SK-N-SH (cell line): ENCODE measurements at regions not wholly inside any gene's neighbourhood (a gene's known extent, or its start where the extent isn't known, plus 50 kb on each side); places are given as distances from the start of the nearest gene placed in this dataset.

Experiments
- CTCF ChIA-PET: fragments of 300-600, 350-600 bp; formaldehyde crosslinking; extraction: SDS; loops from one replicate; lab custom pipeline; 2021; lab: Yijun Ruan, JAX
- POLR2A ChIA-PET: fragments of 350-600 bp; sonication (Branson Sonifier 250); formaldehyde crosslinking; extraction: SDS; loops from one replicate; lab custom pipeline; 2020; ENCODE audit warnings: antibody characterized with exemption, inconsistent platforms; lab: Yijun Ruan, JAX
- DNase-seq: peaks from one replicate; pipeline ENCODE4 v3.0.0; 2012
- H2AFZ ChIP-seq: fragments of 200-600 bp; sonication (generic); 2 replicates; pipeline ENCODE4 v1.8.1; 2016; ENCODE audit warnings: antibody characterized with exemption, mild to moderate bottlenecking, low read depth
- H3F3A ChIP-seq: fragments of 200-600 bp; sonication (generic); replicated peaks from 2 replicates; pipeline ENCODE3; 2016; ENCODE audit warnings: antibody characterized with exemption, mild to moderate bottlenecking; ENCODE audit not compliant: insufficient read depth
- H3K27ac ChIP-seq, 2 experiments: fragments of 200-500 bp in 1 of 2; fragments of 200-600 bp in 1 of 2; sonication (Bioruptor generic) in 1 of 2; sonication (generic), shearing (Covaris generic) in 1 of 2; 2 replicates each; pipeline versions ENCODE4 v1.5.1 to v1.6.1; 2014 to 2016; ENCODE audit warnings: low read depth in 2 of 2, inconsistent platforms in 1 of 2, low read length in 1 of 2, mild to moderate bottlenecking in 1 of 2, mixed read lengths in 1 of 2
- H3K27me3 ChIP-seq: fragments of 200-600 bp; sonication (generic), shearing (Covaris generic); 2 replicates; pipeline ENCODE4 v1.6.1; 2016; ENCODE audit warnings: mixed run types; ENCODE audit not compliant: insufficient read depth
- H3K36me3 ChIP-seq, 2 experiments: fragments of 200-500 bp in 1 of 2; fragments of 200-600 bp in 1 of 2; sonication (Bioruptor generic) in 1 of 2; sonication (generic) in 1 of 2; replicated peaks in 1 of 2; 2 replicates each; pipeline versions ENCODE3 to v1.5.1; 2014 to 2016; ENCODE audit warnings: low read length in 1 of 2, mild to moderate bottlenecking in 1 of 2; ENCODE audit not compliant: insufficient read depth in 2 of 2, control insufficient read depth in 1 of 2
- H3K4me1 ChIP-seq, 2 experiments: fragments of 200-500 bp in 1 of 2; fragments of 200-600 bp in 1 of 2; sonication (Bioruptor generic) in 1 of 2; sonication (generic), shearing (Covaris generic) in 1 of 2; 2 replicates each; pipeline versions ENCODE4 v1.5.1 to v1.6.1; 2014 to 2016; ENCODE audit warnings: low read depth in 1 of 2, low read length in 1 of 2, mixed run types in 1 of 2; ENCODE audit not compliant: insufficient read depth in 2 of 2, control insufficient read depth in 1 of 2
- H3K4me2 ChIP-seq: fragments of 200-600 bp; sonication (generic), shearing (Covaris generic); 2 replicates; pipeline ENCODE4 v1.6.1; 2017; ENCODE audit warnings: mixed run types
- H3K4me3 ChIP-seq, 2 experiments: fragments of 200-500 bp in 1 of 2; fragments of 200-600 bp in 1 of 2; sonication (Bioruptor generic) in 1 of 2; sonication (generic), shearing (Covaris generic) in 1 of 2; 2 replicates each; pipeline versions ENCODE4 v1.5.1 to v1.8.1; 2014 to 2016; ENCODE audit warnings: low read depth in 2 of 2, inconsistent platforms in 1 of 2, low read length in 1 of 2, mild to moderate bottlenecking in 1 of 2, mixed read lengths in 1 of 2, moderate library complexity in 1 of 2
- H3K79me2 ChIP-seq: fragments of 200-600 bp; sonication (generic); 2 replicates; pipeline ENCODE4 v1.8.1; 2017; ENCODE audit warnings: mild to moderate bottlenecking; ENCODE audit not compliant: insufficient read depth
- H3K9ac ChIP-seq: fragments of 200-600 bp; sonication (generic); 2 replicates; pipeline ENCODE4 v1.6.1; 2017; ENCODE audit warnings: mixed run types
- H3K9me2 ChIP-seq: fragments of 200-600 bp; sonication (generic); 2 replicates; pipeline ENCODE4 v1.6.1; 2017; ENCODE audit warnings: mixed run types
- H3K9me3 ChIP-seq: fragments of 200-600 bp; sonication (generic); 2 replicates; pipeline ENCODE4 v1.6.1; 2017; ENCODE audit warnings: mixed run types, mild to moderate bottlenecking, moderate library complexity
- H4K20me1 ChIP-seq: fragments of 200-600 bp; sonication (generic); 2 replicates; pipeline ENCODE4 v1.6.1; 2017; ENCODE audit warnings: mild to moderate bottlenecking, mixed run types; ENCODE audit not compliant: insufficient read depth
- CHD2 ChIP-seq: fragments of 150-350 bp; IDR thresholded peaks from 2 replicates; pipeline ENCODE4 v1.6.1; 2018; ENCODE audit warnings: low read length; ENCODE audit not compliant: partially characterized antibody
- CTCF ChIP-seq: fragments of 200-600 bp; sonication (generic); IDR thresholded peaks from 2 replicates; pipeline ENCODE4 v1.6.1; 2017; ENCODE audit warnings: antibody characterized with exemption, mild to moderate bottlenecking, moderate library complexity
- ELF1 ChIP-seq: IDR thresholded peaks from 2 replicates; pipeline ENCODE4 v1.4.0; 2012
- EZH2phosphoT487 ChIP-seq: fragments of 200-600 bp; sonication (generic); IDR thresholded peaks from 2 replicates; pipeline ENCODE4 v1.6.1; 2017; ENCODE audit warnings: low read depth, mixed run types, mild to moderate bottlenecking, antibody characterized with exemption, moderate library complexity, borderline replicate concordance
- FOSL2 ChIP-seq: IDR thresholded peaks from 2 replicates; pipeline ENCODE4 v1.4.0; 2012; ENCODE audit warnings: low read depth, mild to moderate bottlenecking, moderate library complexity, borderline replicate concordance
- FOXJ3 ChIP-seq: sonication (generic); formaldehyde crosslinking; IDR thresholded peaks from 2 replicates; pipeline ENCODE4 v1.5.1; 2020; ENCODE audit warnings: mild to moderate bottlenecking, missing genetic modification reagents
- GABPA ChIP-seq: IDR thresholded peaks from 2 replicates; pipeline ENCODE4 v1.4.0; 2012; ENCODE audit warnings: low read depth, mild to moderate bottlenecking
- GATA2 ChIP-seq: sonication (generic); formaldehyde crosslinking; IDR thresholded peaks from 2 replicates; pipeline ENCODE4 v1.5.0; 2020; ENCODE audit warnings: mild to moderate bottlenecking, missing genetic modification reagents
- MXI1 ChIP-seq: IDR thresholded peaks from 2 replicates; pipeline ENCODE4 v1.6.1; 2012; ENCODE audit warnings: mild to moderate bottlenecking, low read depth, low read length, improper control_type of control experiment
- NRF1 ChIP-seq: IDR thresholded peaks from 2 replicates; pipeline ENCODE4 v1.6.1; 2012; ENCODE audit warnings: low read depth, mild to moderate bottlenecking, low read length
- POLR2AphosphoS5 ChIP-seq: IDR thresholded peaks from 2 replicates; pipeline ENCODE4 v1.6.1; 2012; ENCODE audit warnings: low read depth, low read length
- RAD21 ChIP-seq: IDR thresholded peaks from 2 replicates; pipeline ENCODE4 v1.6.1; 2012; ENCODE audit warnings: mild to moderate bottlenecking, low read length
- RXRA ChIP-seq: IDR thresholded peaks from 2 replicates; pipeline ENCODE4 v1.4.0; 2012; ENCODE audit warnings: low read depth, mild to moderate bottlenecking, borderline replicate concordance
- SMC3 ChIP-seq: IDR thresholded peaks from 2 replicates; pipeline ENCODE4 v1.6.1; 2012; ENCODE audit warnings: low read depth, low read length, improper control_type of control experiment
- TAF1 ChIP-seq: IDR thresholded peaks from 2 replicates; pipeline ENCODE4 v1.6.1; 2012; ENCODE audit warnings: low read depth, mild to moderate bottlenecking, low read length, moderate library complexity, borderline replicate concordance
- WGBS: methylation state at CpG from one replicate; pipeline ENCODE4 v1.1.6; 2017; ENCODE audit warnings: low lambda C conversion rate; 5-methylcytosine and 5-hydroxymethylcytosine counted together
- TF ChIP-seq, protein P1 (sequence below): IDR thresholded peaks from 2 replicates; pipeline ENCODE4 v1.4.0; 2012; ENCODE audit warnings: low read depth, borderline replicate concordance
- TF ChIP-seq, protein P2 (sequence below): IDR thresholded peaks from 2 replicates; pipeline ENCODE4 v1.6.1; 2012; ENCODE audit warnings: mild to moderate bottlenecking, low read depth, low read length, moderate library complexity
- TF ChIP-seq, protein P3 (sequence below): IDR thresholded peaks from 2 replicates; pipeline ENCODE4; 2012

DNA sequence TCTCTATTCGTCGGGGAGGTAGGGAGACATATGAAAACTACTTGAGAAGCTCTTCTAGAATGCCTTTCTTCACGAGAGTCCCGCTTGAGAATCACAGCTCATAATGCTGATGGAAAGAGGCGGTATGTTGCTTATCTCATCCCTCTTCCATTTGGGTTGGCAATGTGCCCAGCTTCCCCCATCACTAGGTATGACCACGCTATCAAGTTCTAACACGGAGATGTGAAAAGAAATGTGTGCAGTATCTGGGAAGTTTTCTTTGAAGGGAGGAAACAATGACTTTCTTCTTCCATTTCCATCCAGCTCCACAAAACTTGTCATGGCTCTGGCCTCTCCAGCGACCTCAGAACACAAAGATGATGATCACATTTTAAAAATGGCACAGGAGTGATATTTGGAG lies 742.4 kb downstream of the DCDC2C start:
- Histone ChIP-seq H3F3A (no peaks in the 10 kb centered on the region), H4K20me1 (no peaks in the 10 kb centered on the region), H3K4me3 (no peak overlapping the region), H3K79me2 (no peaks in the 10 kb centered on the region), H3K9me3 (peaks cover 7% of the 10 kb centered on the region; the same call in 1 of the 2 replicates), H3K4me1 (no peaks in the 10 kb centered on the region), H3K27ac (no peak overlapping the region), H3K27me3 (no peaks in the 10 kb centered on the region), H3K9me2 (no peaks in the 10 kb centered on the region), H2AFZ (no peak overlapping the region), H3K9ac (no peak overlapping the region), H3K36me3 (no peaks in the 10 kb centered on the region), H3K4me2 (no peak overlapping the region)
- DNase-seq: no peak
- 6% methylated on average over 8 of the region's 8 CpGs for WGBS
- TF ChIP-seq POLR2AphosphoS5: no peak
- TF ChIP-seq FOXJ3 (CRISPR knock-in tag): no peak
- no peak for TF ChIP-seq FOSL2
- no peak for TF ChIP-seq GABPA
- no peak for TF ChIP-seq RAD21
- TF ChIP-seq TAF1: no peak
- TF ChIP-seq, protein P1, sequence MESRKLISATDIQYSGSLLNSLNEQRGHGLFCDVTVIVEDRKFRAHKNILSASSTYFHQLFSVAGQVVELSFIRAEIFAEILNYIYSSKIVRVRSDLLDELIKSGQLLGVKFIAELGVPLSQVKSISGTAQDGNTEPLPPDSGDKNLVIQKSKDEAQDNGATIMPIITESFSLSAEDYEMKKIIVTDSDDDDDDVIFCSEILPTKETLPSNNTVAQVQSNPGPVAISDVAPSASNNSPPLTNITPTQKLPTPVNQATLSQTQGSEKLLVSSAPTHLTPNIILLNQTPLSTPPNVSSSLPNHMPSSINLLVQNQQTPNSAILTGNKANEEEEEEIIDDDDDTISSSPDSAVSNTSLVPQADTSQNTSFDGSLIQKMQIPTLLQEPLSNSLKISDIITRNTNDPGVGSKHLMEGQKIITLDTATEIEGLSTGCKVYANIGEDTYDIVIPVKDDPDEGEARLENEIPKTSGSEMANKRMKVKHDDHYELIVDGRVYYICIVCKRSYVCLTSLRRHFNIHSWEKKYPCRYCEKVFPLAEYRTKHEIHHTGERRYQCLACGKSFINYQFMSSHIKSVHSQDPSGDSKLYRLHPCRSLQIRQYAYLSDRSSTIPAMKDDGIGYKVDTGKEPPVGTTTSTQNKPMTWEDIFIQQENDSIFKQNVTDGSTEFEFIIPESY: no peak
- no peak for TF ChIP-seq ELF1
- no peak for TF ChIP-seq CTCF
- TF ChIP-seq, protein P2, sequence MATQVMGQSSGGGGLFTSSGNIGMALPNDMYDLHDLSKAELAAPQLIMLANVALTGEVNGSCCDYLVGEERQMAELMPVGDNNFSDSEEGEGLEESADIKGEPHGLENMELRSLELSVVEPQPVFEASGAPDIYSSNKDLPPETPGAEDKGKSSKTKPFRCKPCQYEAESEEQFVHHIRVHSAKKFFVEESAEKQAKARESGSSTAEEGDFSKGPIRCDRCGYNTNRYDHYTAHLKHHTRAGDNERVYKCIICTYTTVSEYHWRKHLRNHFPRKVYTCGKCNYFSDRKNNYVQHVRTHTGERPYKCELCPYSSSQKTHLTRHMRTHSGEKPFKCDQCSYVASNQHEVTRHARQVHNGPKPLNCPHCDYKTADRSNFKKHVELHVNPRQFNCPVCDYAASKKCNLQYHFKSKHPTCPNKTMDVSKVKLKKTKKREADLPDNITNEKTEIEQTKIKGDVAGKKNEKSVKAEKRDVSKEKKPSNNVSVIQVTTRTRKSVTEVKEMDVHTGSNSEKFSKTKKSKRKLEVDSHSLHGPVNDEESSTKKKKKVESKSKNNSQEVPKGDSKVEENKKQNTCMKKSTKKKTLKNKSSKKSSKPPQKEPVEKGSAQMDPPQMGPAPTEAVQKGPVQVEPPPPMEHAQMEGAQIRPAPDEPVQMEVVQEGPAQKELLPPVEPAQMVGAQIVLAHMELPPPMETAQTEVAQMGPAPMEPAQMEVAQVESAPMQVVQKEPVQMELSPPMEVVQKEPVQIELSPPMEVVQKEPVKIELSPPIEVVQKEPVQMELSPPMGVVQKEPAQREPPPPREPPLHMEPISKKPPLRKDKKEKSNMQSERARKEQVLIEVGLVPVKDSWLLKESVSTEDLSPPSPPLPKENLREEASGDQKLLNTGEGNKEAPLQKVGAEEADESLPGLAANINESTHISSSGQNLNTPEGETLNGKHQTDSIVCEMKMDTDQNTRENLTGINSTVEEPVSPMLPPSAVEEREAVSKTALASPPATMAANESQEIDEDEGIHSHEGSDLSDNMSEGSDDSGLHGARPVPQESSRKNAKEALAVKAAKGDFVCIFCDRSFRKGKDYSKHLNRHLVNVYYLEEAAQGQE: no peak
- no peak for TF ChIP-seq CHD2
- TF ChIP-seq MXI1: no peak
- TF ChIP-seq SMC3: no peak
- no peak for TF ChIP-seq RXRA
- no peak for TF ChIP-seq GATA2
- TF ChIP-seq EZH2phosphoT487: no peak
- no peak for TF ChIP-seq NRF1
- TF ChIP-seq, protein P3, sequence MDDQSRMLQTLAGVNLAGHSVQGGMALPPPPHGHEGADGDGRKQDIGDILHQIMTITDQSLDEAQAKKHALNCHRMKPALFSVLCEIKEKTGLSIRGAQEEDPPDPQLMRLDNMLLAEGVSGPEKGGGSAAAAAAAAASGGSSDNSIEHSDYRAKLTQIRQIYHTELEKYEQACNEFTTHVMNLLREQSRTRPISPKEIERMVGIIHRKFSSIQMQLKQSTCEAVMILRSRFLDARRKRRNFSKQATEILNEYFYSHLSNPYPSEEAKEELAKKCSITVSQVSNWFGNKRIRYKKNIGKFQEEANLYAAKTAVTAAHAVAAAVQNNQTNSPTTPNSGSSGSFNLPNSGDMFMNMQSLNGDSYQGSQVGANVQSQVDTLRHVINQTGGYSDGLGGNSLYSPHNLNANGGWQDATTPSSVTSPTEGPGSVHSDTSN: no peak
- ChIA-PET CTCF (no interaction called here), POLR2A (no interaction called here)
